Muscle of leg (tissue), 3 donors: ENCODE measurements at regions not wholly inside any gene's neighbourhood (a gene's known extent, or its start where the extent isn't known, plus 50 kb on each side); places are given as distances from the start of the nearest gene placed in this dataset.

Source experiments
- DNase-seq: peaks from one replicate; pipeline ENCODE4 v3.0.0; 2013
- H3K27ac ChIP-seq: one replicate; pipeline ENCODE4 v1.5.1; 2013; ENCODE audit warnings: mild to moderate bottlenecking, low read length, control low read depth
- H3K27me3 ChIP-seq: one replicate; pipeline ENCODE4 v1.6.1; 2013; ENCODE audit warnings: low read length; ENCODE audit not compliant: control insufficient read depth, insufficient read depth
- H3K36me3 ChIP-seq: one replicate; pipeline ENCODE4 v1.6.1; 2013; ENCODE audit warnings: low read length; ENCODE audit not compliant: control insufficient read depth, insufficient read depth
- H3K4me1 ChIP-seq: one replicate; pipeline ENCODE4 v1.6.1; 2013; ENCODE audit warnings: low read length; ENCODE audit not compliant: control insufficient read depth, insufficient read depth
- H3K4me3 ChIP-seq: one replicate; pipeline ENCODE4 v1.5.1; 2013; ENCODE audit warnings: low read length, control low read depth
- H3K9me3 ChIP-seq: replicated peaks from 2 replicates; pipeline ENCODE4 v1.6.1; 2013; ENCODE audit warnings: low read depth, low read length; ENCODE audit not compliant: control insufficient read depth
- whole genome bisulfite sequencing: methylation state at CpG from one replicate; pipeline ENCODE4 v1.1.5; 2013; ENCODE audit warnings: missing lambda C conversion rate; ENCODE audit not compliant: insufficient coverage; 5-methylcytosine and 5-hydroxymethylcytosine counted together

- DNase-seq = no peak
- H3K4me3 ChIP-seq = no peak overlapping the region
- H3K9me3 ChIP-seq = no peaks in the 10 kb centered on the region
- no peaks in the 10 kb centered on the region for H3K4me1 ChIP-seq
- no peak overlapping the region for H3K27ac ChIP-seq
- H3K36me3 ChIP-seq = no peaks in the 10 kb centered on the region
- H3K27me3 ChIP-seq = no peaks in the 10 kb centered on the region
- WGBS = no CpG with 5 or more reads among the region's 1 CpG
These were observed 422.2 kb upstream of the ZP4 start for GRCh38 chr1:238312969-238313368.

GRCh38 chr1:238306411-238306810, 415.7 kb upstream of the ZP4 start:
- no peak for DNase-seq
- Histone ChIP-seq H3K27ac (no peak overlapping the region), H3K4me3 (no peak overlapping the region), H3K36me3 (no peaks in the 10 kb centered on the region), H3K27me3 (no peaks in the 10 kb centered on the region), H3K9me3 (no peaks in the 10 kb centered on the region), H3K4me1 (no peaks in the 10 kb centered on the region)
- 83% methylated on average over 1 of the region's 1 CpG for WGBS

- Histone ChIP-seq H3K27ac (no peak overlapping the region), H3K36me3 (no peaks in the 10 kb centered on the region), H3K9me3 (no peaks in the 10 kb centered on the region), H3K4me3 (no peak overlapping the region), H3K27me3 (no peaks in the 10 kb centered on the region), H3K4me1 (no peaks in the 10 kb centered on the region)
- no peak for DNase-seq
These were observed 411.9 kb upstream of the ZP4 start for GRCh38 chr1:238302646-238303045.

GRCh38 chr1:238296371-238296770, 405.6 kb upstream of the ZP4 start:
- no peaks in the 10 kb centered on the region for H3K9me3 ChIP-seq
- WGBS = 63% methylated on average over 4 of the region's 7 CpGs
- no peaks in the 10 kb centered on the region for H3K36me3 ChIP-seq
- DNase-seq = no peak
- no peaks in the 10 kb centered on the region for H3K4me1 ChIP-seq
- no peak overlapping the region for H3K27ac ChIP-seq
- no peak overlapping the region for H3K4me3 ChIP-seq
- H3K27me3 ChIP-seq = no peaks in the 10 kb centered on the region

- no peaks in the 10 kb centered on the region for H3K27me3 ChIP-seq
- H3K4me3 ChIP-seq = no peak overlapping the region
- H3K4me1 ChIP-seq = no peaks in the 10 kb centered on the region
- no peak for DNase-seq
- WGBS = no CpG with 5 or more reads among the region's 3 CpGs
- no peaks in the 10 kb centered on the region for H3K36me3 ChIP-seq
- H3K27ac ChIP-seq = no peak overlapping the region
- no peaks in the 10 kb centered on the region for H3K9me3 ChIP-seq
These were observed 402.4 kb upstream of the ZP4 start for GRCh38 chr1:238293075-238293474.

GRCh38 chr1:238281418-238281817, 390.7 kb upstream of the ZP4 start:
- H3K27ac ChIP-seq = no peak overlapping the region
- no peak overlapping the region for H3K4me3 ChIP-seq
- peaks cover 2% of the 10 kb centered on the region for H3K9me3 ChIP-seq
- WGBS = no CpG with 5 or more reads among the region's 1 CpG
- H3K36me3 ChIP-seq = no peaks in the 10 kb centered on the region
- no peaks in the 10 kb centered on the region for H3K27me3 ChIP-seq
- no peaks in the 10 kb centered on the region for H3K4me1 ChIP-seq
- no peak for DNase-seq

- no peak for DNase-seq
- no peak overlapping the region for H3K4me3 ChIP-seq
- peaks cover 2% of the 10 kb centered on the region for H3K9me3 ChIP-seq
- 50% methylated on average over 1 of the region's 3 CpGs for WGBS
- no peaks in the 10 kb centered on the region for H3K27me3 ChIP-seq
- no peaks in the 10 kb centered on the region for H3K36me3 ChIP-seq
- no peak overlapping the region for H3K27ac ChIP-seq
- no peaks in the 10 kb centered on the region for H3K4me1 ChIP-seq
These were observed 389.1 kb upstream of the ZP4 start for GRCh38 chr1:238279694-238280380.

- H3K9me3 ChIP-seq = no peaks in the 10 kb centered on the region
- no CpG with 5 or more reads among the region's 3 CpGs for WGBS
- H3K27me3 ChIP-seq = no peaks in the 10 kb centered on the region
- H3K4me3 ChIP-seq = no peak overlapping the region
- DNase-seq = no peak
- H3K36me3 ChIP-seq = no peaks in the 10 kb centered on the region
- no peaks in the 10 kb centered on the region for H3K4me1 ChIP-seq
- no peak overlapping the region for H3K27ac ChIP-seq
These were observed 381.4 kb upstream of the ZP4 start for GRCh38 chr1:238272145-238272544.

- H3K4me3 ChIP-seq = no peak overlapping the region
- no peaks in the 10 kb centered on the region for H3K9me3 ChIP-seq
- no peaks in the 10 kb centered on the region for H3K36me3 ChIP-seq
- no peak for DNase-seq
- no CpG with 5 or more reads among the region's 1 CpG for WGBS
- H3K27me3 ChIP-seq = no peaks in the 10 kb centered on the region
- no peak overlapping the region for H3K27ac ChIP-seq
- H3K4me1 ChIP-seq = no peaks in the 10 kb centered on the region
These were observed 375.1 kb upstream of the ZP4 start for GRCh38 chr1:238265866-238266265.

GRCh38 chr1:238264951-238265350, 374.2 kb upstream of the ZP4 start:
- no peak for DNase-seq
- H3K4me3 ChIP-seq = no peak overlapping the region
- no peak overlapping the region for H3K27ac ChIP-seq
- no peaks in the 10 kb centered on the region for H3K4me1 ChIP-seq
- no peaks in the 10 kb centered on the region for H3K36me3 ChIP-seq
- no peaks in the 10 kb centered on the region for H3K27me3 ChIP-seq
- H3K9me3 ChIP-seq = no peaks in the 10 kb centered on the region

- H3K9me3 ChIP-seq = no peaks in the 10 kb centered on the region
- no peaks in the 10 kb centered on the region for H3K4me1 ChIP-seq
- H3K27me3 ChIP-seq = no peaks in the 10 kb centered on the region
- no peaks in the 10 kb centered on the region for H3K36me3 ChIP-seq
- no peak overlapping the region for H3K27ac ChIP-seq
- H3K4me3 ChIP-seq = no peak overlapping the region
- no peak for DNase-seq
These were observed 367.8 kb upstream of the ZP4 start for GRCh38 chr1:238258510-238258909.
